Liver (tissue), 3 donors: ENCODE measurements at regions not wholly inside any gene's neighbourhood (a gene's known extent, or its start where the extent isn't known, plus 50 kb on each side); places are given as distances from the start of the nearest gene placed in this dataset.

Experiments
- CTCF ChIP-seq: fragments of 150-350 bp; IDR thresholded peaks from 2 replicates; pipeline ENCODE4 v1.5.1; 2017; ENCODE audit warnings: improper control_type of control experiment, low read depth, low read length; ENCODE audit not compliant: missing input control
- EGR1 ChIP-seq, 2 donors: IDR thresholded peaks; 2 replicates each; pipeline ENCODE4 v1.6.1; 2016 to 2018; ENCODE audit warnings: antibody characterized with exemption in 2 of 2, low read depth in 2 of 2
- GABPA ChIP-seq, 2 donors: IDR thresholded peaks in 1 of 2; conservative IDR thresholded peaks in 1 of 2; 2 replicates each; pipeline ENCODE4 v1.6.1; 2016; ENCODE audit warnings: antibody characterized with exemption in 2 of 2, mild to moderate bottlenecking in 1 of 2, moderate library complexity in 1 of 2
- HNF4A ChIP-seq, 2 donors: conservative IDR thresholded peaks; 2 replicates each; pipeline ENCODE4 v1.6.1; 2016; ENCODE audit warnings: antibody characterized with exemption in 2 of 2, mild to moderate bottlenecking in 2 of 2
- JUND ChIP-seq, 2 donors: IDR thresholded peaks; 2 replicates each; pipeline ENCODE4 v1.6.1; 2016; ENCODE audit warnings: antibody characterized with exemption in 2 of 2
- RAD21 ChIP-seq, 2 donors: IDR thresholded peaks; 2 replicates each; pipeline ENCODE4 v1.6.1; 2016; ENCODE audit warnings: antibody characterized with exemption in 2 of 2, mild to moderate bottlenecking in 2 of 2
- RXRA ChIP-seq, 2 donors: IDR thresholded peaks; 2 replicates each; pipeline ENCODE4 v1.6.1; 2017 to 2018; ENCODE audit warnings: antibody characterized with exemption in 2 of 2, mild to moderate bottlenecking in 1 of 2
- SP1 ChIP-seq: IDR thresholded peaks from 2 replicates; pipeline ENCODE4 v1.6.1; 2018; ENCODE audit warnings: antibody characterized with exemption, mild to moderate bottlenecking
- TAF1 ChIP-seq: conservative IDR thresholded peaks from 2 replicates; pipeline ENCODE4 v1.6.1; 2016; ENCODE audit warnings: antibody characterized with exemption, mild to moderate bottlenecking
- ZBTB33 ChIP-seq: IDR thresholded peaks from 2 replicates; pipeline ENCODE4 v1.6.1; 2016; ENCODE audit warnings: antibody characterized with exemption
- TF ChIP-seq, protein P1 (sequence below): IDR thresholded peaks from 2 replicates; pipeline ENCODE4 v1.6.1; 2016; ENCODE audit warnings: antibody characterized with exemption
- TF ChIP-seq, protein P2 (sequence below): IDR thresholded peaks from 2 replicates; pipeline ENCODE4 v1.6.1; 2016; ENCODE audit warnings: antibody characterized with exemption, mild to moderate bottlenecking
- donor health status: healthy.
- donor health status: healthy.

GRCh38 chr16:80171746-80172145 lies 369.0 kb upstream of the DYNLRB2 start:
- TF ChIP-seq CTCF (no peak), ZBTB33 (no peak), RXRA (IDR thresholded peaks at IDR 0.05) (no peak), JUND (IDR thresholded peaks at IDR 0.05) (no peak), HNF4A (conservative IDR thresholded peaks at IDR 0.05) (no peak), GABPA (IDR thresholded peaks at IDR 0.05 in 1 of 2, conservative IDR thresholded peaks at IDR 0.05 in 1 of 2) (no peak), TAF1 (no peak), SP1 (no peak), EGR1 (IDR thresholded peaks at IDR 0.05; ENCODE audit: low read depth in 2 of 2) (no peak), RAD21 (IDR thresholded peaks at IDR 0.05) (no peak)
- TF ChIP-seq, protein P1, sequence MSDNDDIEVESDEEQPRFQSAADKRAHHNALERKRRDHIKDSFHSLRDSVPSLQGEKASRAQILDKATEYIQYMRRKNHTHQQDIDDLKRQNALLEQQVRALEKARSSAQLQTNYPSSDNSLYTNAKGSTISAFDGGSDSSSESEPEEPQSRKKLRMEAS: no peak
- TF ChIP-seq, protein P2, sequence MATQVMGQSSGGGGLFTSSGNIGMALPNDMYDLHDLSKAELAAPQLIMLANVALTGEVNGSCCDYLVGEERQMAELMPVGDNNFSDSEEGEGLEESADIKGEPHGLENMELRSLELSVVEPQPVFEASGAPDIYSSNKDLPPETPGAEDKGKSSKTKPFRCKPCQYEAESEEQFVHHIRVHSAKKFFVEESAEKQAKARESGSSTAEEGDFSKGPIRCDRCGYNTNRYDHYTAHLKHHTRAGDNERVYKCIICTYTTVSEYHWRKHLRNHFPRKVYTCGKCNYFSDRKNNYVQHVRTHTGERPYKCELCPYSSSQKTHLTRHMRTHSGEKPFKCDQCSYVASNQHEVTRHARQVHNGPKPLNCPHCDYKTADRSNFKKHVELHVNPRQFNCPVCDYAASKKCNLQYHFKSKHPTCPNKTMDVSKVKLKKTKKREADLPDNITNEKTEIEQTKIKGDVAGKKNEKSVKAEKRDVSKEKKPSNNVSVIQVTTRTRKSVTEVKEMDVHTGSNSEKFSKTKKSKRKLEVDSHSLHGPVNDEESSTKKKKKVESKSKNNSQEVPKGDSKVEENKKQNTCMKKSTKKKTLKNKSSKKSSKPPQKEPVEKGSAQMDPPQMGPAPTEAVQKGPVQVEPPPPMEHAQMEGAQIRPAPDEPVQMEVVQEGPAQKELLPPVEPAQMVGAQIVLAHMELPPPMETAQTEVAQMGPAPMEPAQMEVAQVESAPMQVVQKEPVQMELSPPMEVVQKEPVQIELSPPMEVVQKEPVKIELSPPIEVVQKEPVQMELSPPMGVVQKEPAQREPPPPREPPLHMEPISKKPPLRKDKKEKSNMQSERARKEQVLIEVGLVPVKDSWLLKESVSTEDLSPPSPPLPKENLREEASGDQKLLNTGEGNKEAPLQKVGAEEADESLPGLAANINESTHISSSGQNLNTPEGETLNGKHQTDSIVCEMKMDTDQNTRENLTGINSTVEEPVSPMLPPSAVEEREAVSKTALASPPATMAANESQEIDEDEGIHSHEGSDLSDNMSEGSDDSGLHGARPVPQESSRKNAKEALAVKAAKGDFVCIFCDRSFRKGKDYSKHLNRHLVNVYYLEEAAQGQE: no peak
